Muscle of back (tissue), 3 donors: ENCODE measurements at regions not wholly inside any gene's neighbourhood (a gene's known extent, or its start where the extent isn't known, plus 50 kb on each side); places are given as distances from the start of the nearest gene placed in this dataset.

ENCODE experiments used
- DNase-seq, 3 donors: peaks; one replicate each; pipeline versions ENCODE4 v3.0.0 to v3.0.0-alpha.2; 2013

DNA sequence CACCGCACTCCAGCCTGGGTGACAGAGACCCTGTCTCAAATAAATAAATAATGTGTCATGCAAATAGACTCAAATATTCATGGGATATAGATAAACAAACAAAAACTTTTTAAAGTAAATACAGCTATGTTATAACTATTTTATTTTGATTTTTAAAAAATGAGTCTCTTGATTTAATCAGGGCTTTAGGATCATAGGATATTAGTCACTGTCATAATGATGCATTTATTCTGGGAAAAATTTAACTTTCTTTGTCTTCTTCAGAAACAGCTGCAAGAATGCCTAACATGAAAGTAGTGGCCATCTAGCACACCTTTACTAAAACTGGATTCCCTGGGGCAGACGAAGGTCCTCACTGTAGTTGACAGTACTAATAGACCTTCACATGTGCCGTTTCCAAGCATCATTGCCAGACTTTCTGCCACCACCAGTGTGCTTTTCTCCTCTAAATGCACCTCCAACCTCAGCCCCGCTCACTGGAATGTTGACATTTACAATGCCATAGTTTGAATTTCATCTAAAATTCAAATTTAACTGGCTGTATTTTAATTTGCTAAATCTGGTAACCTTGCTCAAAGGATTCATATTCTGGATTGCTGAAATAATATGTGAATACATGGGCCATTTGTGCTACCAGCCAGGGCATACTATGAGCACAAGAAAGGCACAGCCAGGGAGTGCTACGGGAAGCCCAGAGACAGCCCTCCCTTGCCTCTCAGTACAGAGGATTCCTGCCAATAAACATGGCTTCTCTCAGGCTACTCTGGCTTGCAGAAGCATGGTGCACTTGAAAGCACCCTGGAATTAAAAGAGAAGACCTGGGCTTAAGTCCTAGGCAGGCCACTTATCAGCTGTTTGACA is 63.4 kb upstream of the ADO start:
- DNase-seq, result no peak

- no peak for DNase-seq
Measured at GRCh38 chr10:62741996-62742395, 62.5 kb upstream of the ADO start.

- DNase-seq, result peak in 2 of 3 donors; percentile 25 to 48
Measured at GRCh38 chr10:62742536-62743061, 61.9 kb upstream of the ADO start.

DNA sequence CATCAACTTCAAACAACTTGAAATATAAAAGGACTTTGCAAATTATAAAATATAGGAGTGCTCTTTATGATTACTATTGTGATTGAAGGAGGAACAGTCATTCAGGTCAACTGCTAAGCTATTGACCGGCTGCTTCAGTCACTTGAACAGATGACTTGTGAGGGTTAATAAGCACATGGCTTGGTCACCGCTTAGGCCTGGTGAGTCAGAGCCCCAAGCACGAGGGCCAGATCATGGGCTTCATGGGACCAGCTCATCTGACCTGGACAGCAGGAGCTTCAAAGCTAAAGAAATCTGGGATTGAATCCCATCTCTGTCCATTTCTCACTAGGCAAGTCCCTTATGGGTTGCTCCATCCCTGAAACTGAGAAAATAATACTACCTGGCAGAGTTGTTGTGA is 60.4 kb upstream of the ADO start:
- DNase-seq, result no peak

DNA sequence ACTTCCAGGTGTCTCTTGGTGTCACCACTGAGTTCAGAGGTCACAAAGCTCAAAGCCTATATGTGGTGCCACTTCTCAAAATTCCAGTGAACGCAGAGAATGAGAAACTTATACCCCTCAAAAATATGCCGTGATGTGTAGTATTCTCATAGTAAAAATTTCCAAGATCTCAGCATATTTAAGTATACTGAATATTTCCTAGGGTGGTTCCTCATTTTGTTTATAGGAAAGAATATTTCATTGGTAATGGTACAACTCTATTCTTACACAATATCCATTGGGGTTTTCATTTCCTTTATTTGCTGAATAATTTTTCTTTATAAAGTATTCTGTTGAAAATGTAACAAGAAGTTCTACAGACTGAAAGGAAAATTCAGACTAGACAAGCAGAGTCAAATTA is 58.9 kb upstream of the ADO start:
- DNase-seq, result no peak

GRCh38 chr10:62746951-62747729 is 57.4 kb upstream of the ADO start:
- no peak for DNase-seq

GRCh38 chr10:62748386-62748785 is 56.1 kb upstream of the ADO start:
- DNase-seq, result no peak

GRCh38 chr10:62749093-62749683 is 55.3 kb upstream of the ADO start:
- no peak for DNase-seq
